ENCODE measurements at regions not wholly inside any gene's neighbourhood (a gene's known extent, or its start where the extent isn't known, plus 50 kb on each side); places are given as distances from the start of the nearest gene placed in this dataset.

DNA sequence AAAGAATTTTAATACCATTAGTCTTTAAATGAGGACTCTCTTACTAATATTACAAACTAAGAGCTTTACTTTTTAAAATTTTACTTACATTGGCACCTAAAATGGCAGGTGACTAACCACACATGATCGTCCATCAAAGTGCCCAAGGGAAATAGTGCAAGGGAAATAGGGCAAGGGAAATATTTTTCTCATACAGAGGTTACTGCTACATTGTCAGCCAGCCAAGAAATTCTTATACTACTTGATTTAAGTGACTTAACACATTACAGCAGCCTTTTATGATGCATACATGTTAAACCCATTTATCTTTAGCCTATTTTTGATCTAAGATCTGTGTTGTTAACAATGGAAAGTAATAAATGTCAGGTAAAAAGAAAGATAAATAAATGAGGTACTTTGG is 587.2 kb upstream of the PKDCC start:
- ChIA-PET POLR2A (no interaction called here), CTCF (interaction anchor here (1.3 kb wide), 1 partner anchor 17 kb away, joined by 5 read pairs; no protein-coding TSS in a partner anchor)
- TF ChIP-seq, protein P1, sequence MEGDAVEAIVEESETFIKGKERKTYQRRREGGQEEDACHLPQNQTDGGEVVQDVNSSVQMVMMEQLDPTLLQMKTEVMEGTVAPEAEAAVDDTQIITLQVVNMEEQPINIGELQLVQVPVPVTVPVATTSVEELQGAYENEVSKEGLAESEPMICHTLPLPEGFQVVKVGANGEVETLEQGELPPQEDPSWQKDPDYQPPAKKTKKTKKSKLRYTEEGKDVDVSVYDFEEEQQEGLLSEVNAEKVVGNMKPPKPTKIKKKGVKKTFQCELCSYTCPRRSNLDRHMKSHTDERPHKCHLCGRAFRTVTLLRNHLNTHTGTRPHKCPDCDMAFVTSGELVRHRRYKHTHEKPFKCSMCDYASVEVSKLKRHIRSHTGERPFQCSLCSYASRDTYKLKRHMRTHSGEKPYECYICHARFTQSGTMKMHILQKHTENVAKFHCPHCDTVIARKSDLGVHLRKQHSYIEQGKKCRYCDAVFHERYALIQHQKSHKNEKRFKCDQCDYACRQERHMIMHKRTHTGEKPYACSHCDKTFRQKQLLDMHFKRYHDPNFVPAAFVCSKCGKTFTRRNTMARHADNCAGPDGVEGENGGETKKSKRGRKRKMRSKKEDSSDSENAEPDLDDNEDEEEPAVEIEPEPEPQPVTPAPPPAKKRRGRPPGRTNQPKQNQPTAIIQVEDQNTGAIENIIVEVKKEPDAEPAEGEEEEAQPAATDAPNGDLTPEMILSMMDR (IDR thresholded peaks at IDR 0.05; ENCODE audit: control extremely low read depth, extremely low read depth, low read depth, missing control alignments): no peak
- DNase-seq (ENCODE audit: extremely low spot score): no peak

DNA sequence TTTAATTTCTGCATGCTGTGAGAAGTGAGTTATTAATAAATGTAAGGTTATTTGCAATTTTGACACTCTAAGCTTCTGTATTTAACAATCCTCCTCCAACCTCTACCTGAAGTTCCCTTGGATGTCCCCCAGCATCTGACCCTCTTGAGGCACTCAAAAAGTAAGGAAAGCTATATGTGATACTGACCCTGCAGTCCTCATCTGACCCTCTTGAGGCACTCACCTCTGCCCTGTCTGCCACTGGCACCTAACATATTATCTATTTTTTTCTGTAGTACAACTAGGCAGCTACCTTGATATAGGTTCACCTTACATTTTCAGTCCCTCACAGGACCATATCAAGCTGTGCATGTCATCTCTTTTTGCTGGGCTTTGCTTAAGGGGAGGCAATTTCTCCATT is 583.4 kb upstream of the PKDCC start:
- ChIA-PET POLR2A (no interaction called here), CTCF (interaction anchor here (0.7 to 2.0 kb wide), 5 partner anchors 8 to 37 kb away, joined by 3 to 7 read pairs (median 3); no protein-coding TSS in a partner anchor)
- TF ChIP-seq, protein P1 (IDR thresholded peaks at IDR 0.05; ENCODE audit: control extremely low read depth, extremely low read depth, low read depth, missing control alignments): no peak
- DNase-seq (ENCODE audit: extremely low spot score): no peak

DNA sequence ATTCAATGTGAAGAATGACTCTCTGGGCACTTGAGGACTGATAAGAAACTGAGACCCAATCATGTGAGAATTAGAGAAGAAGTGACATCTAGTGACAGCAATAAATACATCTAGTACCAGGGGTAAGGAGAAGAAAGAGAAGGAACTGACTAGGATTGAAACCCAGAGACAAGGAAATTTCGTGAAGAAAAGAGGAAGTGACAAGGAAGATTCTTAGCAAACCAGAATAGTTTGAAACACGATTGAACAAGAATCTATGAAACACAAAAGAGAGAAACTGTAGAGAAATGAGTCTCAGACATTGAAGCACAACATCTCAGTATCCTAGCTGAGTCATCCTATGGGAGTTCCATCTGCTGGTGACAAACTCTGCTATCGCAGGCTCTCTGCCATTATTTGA is 571.9 kb upstream of the PKDCC start:
- no peak for DNase-seq (ENCODE audit: extremely low spot score)
- TF ChIP-seq, protein P1 (IDR thresholded peaks at IDR 0.05; ENCODE audit: control extremely low read depth, extremely low read depth, low read depth, missing control alignments): no peak
- ChIA-PET CTCF (no interaction called here), POLR2A (no interaction called here)

DNA sequence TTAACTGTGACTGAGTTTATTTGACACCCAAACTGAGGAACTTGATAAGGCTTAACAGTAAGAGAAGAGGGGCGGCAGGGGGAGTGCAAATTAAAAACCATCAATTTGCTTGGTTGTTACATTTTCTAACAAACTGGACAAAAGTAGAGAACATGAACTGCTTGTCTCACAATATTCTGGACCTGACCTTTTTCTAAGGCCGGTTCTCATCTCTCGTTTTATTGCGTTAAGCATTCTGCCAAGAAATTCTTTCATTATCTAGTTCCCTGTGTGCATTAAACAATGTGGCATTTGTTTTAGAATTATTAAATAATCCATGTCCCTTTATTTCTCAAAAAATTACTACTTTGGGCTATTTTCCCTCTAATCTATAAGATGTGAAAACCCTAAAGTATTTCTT is 565.2 kb upstream of the PKDCC start:
- CTCF ChIA-PET: no interaction called here
- DNase-seq (ENCODE audit: extremely low spot score): no peak
- POLR2A ChIA-PET: no interaction called here
- TF ChIP-seq, protein P1 (IDR thresholded peaks at IDR 0.05; ENCODE audit: control extremely low read depth, extremely low read depth, low read depth, missing control alignments): no peak

DNA sequence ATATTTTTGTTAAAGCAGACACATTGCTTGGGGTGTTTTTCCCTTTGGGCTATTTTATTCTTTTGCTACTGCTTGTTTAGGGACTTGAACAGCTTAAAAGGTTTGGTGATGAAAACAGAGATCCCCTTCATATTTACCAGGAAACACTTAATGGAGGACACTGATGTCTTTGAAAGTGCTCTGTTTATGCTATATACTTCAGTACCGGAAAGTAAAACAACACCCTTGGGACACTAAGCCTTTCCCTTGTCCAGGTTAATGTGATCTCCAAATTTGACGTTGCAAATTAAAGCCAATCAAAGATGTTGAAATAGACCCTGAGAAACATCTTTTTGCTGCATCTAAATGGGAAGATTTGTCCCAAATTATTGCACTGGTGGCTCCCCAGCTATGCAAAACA is 564.6 kb upstream of the PKDCC start:
- ChIA-PET POLR2A (no interaction called here), CTCF (no interaction called here)
- DNase-seq (ENCODE audit: extremely low spot score): no peak
- TF ChIP-seq, protein P1 (IDR thresholded peaks at IDR 0.05; ENCODE audit: control extremely low read depth, extremely low read depth, low read depth, missing control alignments): no peak

DNA sequence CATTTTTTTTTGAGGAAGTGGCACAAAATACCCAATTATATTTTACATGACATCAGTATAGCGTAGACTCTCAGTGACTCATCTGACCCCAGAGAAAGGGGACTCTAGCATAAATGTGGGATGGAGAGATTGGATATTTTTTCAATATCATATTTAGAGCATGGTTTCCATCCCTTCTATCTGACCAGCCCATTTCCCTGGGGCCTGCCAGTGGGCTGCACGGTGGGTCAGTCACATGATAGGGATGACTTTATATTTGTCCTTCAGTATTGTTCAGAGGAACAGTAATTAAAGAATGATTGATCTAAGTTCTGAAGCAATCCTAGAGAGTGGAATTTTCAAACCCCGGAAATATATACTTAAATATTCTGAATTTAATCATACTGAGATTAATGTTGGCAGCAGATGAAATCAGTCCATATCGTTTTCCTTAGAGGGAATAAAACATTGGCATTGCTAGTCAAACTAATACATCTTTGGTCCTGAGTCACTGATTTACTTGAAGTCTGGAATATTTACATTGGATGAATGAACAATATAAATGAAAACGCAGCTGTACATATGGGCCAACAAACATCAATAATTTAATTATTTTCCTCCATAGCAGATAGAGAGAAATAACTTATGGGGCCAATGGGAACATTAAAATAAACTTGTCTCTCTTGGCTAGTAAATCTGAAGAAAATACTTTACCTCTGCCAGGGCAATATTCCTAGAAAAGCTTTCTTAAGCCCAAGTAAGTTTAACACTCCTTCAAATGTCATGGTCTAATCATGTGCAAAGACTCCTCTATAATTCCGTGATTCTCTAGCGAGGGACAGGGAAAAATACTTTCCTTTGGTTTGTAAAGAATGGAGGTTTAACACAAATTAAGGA is 563.6 kb upstream of the PKDCC start:
- TF ChIP-seq, protein P1 (IDR thresholded peaks at IDR 0.05; ENCODE audit: control extremely low read depth, extremely low read depth, low read depth, missing control alignments): no peak
- POLR2A ChIA-PET: no interaction called here
- CTCF ChIA-PET: no interaction called here
- no peak for DNase-seq (ENCODE audit: extremely low spot score)

Data from GM10248 (cell line).